ENCODE measurements at regions not wholly inside any gene's neighbourhood (a gene's known extent, or its start where the extent isn't known, plus 50 kb on each side); places are given as distances from the start of the nearest gene placed in this dataset.

DNA sequence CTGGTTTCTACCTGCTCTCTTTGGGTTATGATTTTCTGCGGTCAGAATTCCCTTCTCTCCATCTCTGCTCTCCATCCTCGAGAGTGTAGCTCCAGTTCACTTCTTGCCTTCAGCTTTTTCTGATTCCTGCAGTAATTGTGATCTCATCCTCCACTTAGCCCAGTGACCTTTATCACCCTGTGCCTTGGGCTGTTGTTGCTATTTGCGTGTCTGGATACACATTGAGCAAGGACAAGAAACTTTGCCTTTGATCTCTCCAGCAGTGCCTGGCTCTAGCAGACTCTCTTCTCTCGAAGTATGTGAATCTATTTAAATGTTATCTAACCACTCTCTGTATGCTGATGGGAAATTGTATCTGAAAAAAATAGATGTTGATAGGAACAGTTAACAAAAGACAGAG, 76.4 kb upstream of the MARK1 start:
- no peak for TF ChIP-seq CHD1 (IDR thresholded peaks at IDR 0.05; ENCODE audit: low read depth, low read length)
- TF ChIP-seq POLR2AphosphoS5 (IDR thresholded peaks at IDR 0.05; ENCODE audit: low read depth, low read length): no peak
- TF ChIP-seq BCL11A (IDR thresholded peaks at IDR 0.05; ENCODE audit: low read depth in 2 of 2, low read length in 2 of 2): no peak
- no peak for TF ChIP-seq BRCA1 (IDR thresholded peaks at IDR 0.05; ENCODE audit: low read depth, low read length)
- TF ChIP-seq POLR2A (IDR thresholded peaks at IDR 0.05; ENCODE audit: control extremely low read depth in 1 of 2, low read depth in 2 of 2, low read length in 2 of 2): no peak
- TF ChIP-seq SAP30 (IDR thresholded peaks at IDR 0.05; ENCODE audit: insufficient read depth, insufficient replicate concordance, low read length): no peak
- TF ChIP-seq, protein P1, sequence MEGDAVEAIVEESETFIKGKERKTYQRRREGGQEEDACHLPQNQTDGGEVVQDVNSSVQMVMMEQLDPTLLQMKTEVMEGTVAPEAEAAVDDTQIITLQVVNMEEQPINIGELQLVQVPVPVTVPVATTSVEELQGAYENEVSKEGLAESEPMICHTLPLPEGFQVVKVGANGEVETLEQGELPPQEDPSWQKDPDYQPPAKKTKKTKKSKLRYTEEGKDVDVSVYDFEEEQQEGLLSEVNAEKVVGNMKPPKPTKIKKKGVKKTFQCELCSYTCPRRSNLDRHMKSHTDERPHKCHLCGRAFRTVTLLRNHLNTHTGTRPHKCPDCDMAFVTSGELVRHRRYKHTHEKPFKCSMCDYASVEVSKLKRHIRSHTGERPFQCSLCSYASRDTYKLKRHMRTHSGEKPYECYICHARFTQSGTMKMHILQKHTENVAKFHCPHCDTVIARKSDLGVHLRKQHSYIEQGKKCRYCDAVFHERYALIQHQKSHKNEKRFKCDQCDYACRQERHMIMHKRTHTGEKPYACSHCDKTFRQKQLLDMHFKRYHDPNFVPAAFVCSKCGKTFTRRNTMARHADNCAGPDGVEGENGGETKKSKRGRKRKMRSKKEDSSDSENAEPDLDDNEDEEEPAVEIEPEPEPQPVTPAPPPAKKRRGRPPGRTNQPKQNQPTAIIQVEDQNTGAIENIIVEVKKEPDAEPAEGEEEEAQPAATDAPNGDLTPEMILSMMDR (IDR thresholded peaks at IDR 0.05; ENCODE audit: control extremely low read depth in 1 of 3, insufficient read depth in 1 of 3, low read depth in 1 of 3, low read length in 3 of 3): no peak

Measured in H1 (cell line).